GM23338 (cell line): ENCODE measurements at regions not wholly inside any gene's neighbourhood (a gene's known extent, or its start where the extent isn't known, plus 50 kb on each side); places are given as distances from the start of the nearest gene placed in this dataset.

Experiments
- ATAC-seq: fragments of 200-7000 bp; cut with Tn5 transposase; 3 replicates; pipeline ENCODE4 v1.9.1; 2020
- DNase-seq: peaks from one replicate; pipeline ENCODE4 v3.0.0-alpha.2; 2015; ENCODE audit warnings: low spot score
- H2AFZ ChIP-seq: fragments of 200-600 bp; sonication (generic); 2 replicates; pipeline ENCODE4 v1.8.0; 2016; ENCODE audit warnings: antibody characterized with exemption, mild to moderate bottlenecking, moderate library complexity
- H3F3A ChIP-seq: fragments of 200-600 bp; sonication (generic); replicated peaks from 2 replicates; pipeline ENCODE4 v1.8.0; 2017; ENCODE audit warnings: antibody characterized with exemption, mixed run types, low read depth
- H3K27ac ChIP-seq: fragments of 200-600 bp; sonication (generic); 2 replicates; pipeline ENCODE4 v1.6.1; 2016; ENCODE audit warnings: low read depth
- H3K27me3 ChIP-seq: fragments of 200-600 bp; sonication (generic); 2 replicates; pipeline ENCODE4 v1.8.0; 2016; ENCODE audit warnings: mild to moderate bottlenecking, mixed run types, moderate library complexity; ENCODE audit not compliant: insufficient read depth
- H3K36me3 ChIP-seq: fragments of 200-600 bp; sonication (generic); 2 replicates; pipeline ENCODE4 v1.8.0; 2016; ENCODE audit warnings: mild to moderate bottlenecking; ENCODE audit not compliant: insufficient read depth
- H3K4me1 ChIP-seq: fragments of 200-600 bp; sonication (generic); 2 replicates; pipeline ENCODE4 v1.8.0; 2016; ENCODE audit warnings: mild to moderate bottlenecking, moderate library complexity; ENCODE audit not compliant: insufficient read depth
- H3K4me2 ChIP-seq: fragments of 200-600 bp; sonication (generic); 2 replicates; pipeline ENCODE4 v1.7.1; 2017; ENCODE audit warnings: mixed run types
- H3K4me3 ChIP-seq: fragments of 200-600 bp; sonication (generic); 2 replicates; pipeline ENCODE4 v1.6.1; 2016; ENCODE audit warnings: mixed run types
- H3K79me2 ChIP-seq: fragments of 200-600 bp; sonication (generic); replicated peaks from 2 replicates; pipeline ENCODE4 v1.8.0; 2017; ENCODE audit warnings: mild to moderate bottlenecking; ENCODE audit not compliant: insufficient read depth
- H3K9me2 ChIP-seq: fragments of 200-600 bp; sonication (generic); 2 replicates; pipeline ENCODE4 v1.8.0; 2017; ENCODE audit not compliant: insufficient read depth
- H4K20me1 ChIP-seq: fragments of 200-600 bp; sonication (generic); replicated peaks from 2 replicates; pipeline ENCODE4 v1.8.0; 2017; ENCODE audit warnings: mild to moderate bottlenecking; ENCODE audit not compliant: insufficient read depth
- H3K27ac Mint-ChIP-seq: 2 replicates; pipeline ENCODE4 v1.8.0; 2020; ENCODE audit warnings: inconsistent platforms, mild to moderate bottlenecking, moderate library complexity, mixed read lengths
- H3K27me3 Mint-ChIP-seq: 3 replicates; pipeline ENCODE4 v1.8.0; 2022; ENCODE audit warnings: low read depth, mild to moderate bottlenecking, moderate library complexity, mixed read lengths, inconsistent platforms; ENCODE audit not compliant: insufficient read depth, poor library complexity
- H3K36me3 Mint-ChIP-seq: 3 replicates; pipeline ENCODE4 v1.8.0; 2021; ENCODE audit warnings: low read depth, mild to moderate bottlenecking, inconsistent platforms, moderate library complexity, mixed read lengths
- H3K4me1 Mint-ChIP-seq: 3 replicates; pipeline ENCODE4 v1.8.0; 2020; ENCODE audit warnings: mild to moderate bottlenecking, inconsistent platforms, mixed read lengths
- H3K4me3 Mint-ChIP-seq: 3 replicates; pipeline ENCODE4 v1.8.0; 2021; ENCODE audit warnings: moderate library complexity, mild to moderate bottlenecking, inconsistent platforms, mixed read lengths
- H3K9me3 Mint-ChIP-seq: 3 replicates; pipeline ENCODE4 v1.8.0; 2020; ENCODE audit warnings: moderate library complexity, mild to moderate bottlenecking, inconsistent platforms, mixed read lengths
- EZH2 ChIP-seq: fragments of 200-600 bp; sonication (generic); IDR thresholded peaks from one replicate; pipeline ENCODE4 v1.8.0; 2017; ENCODE audit warnings: antibody characterized with exemption, mild to moderate bottlenecking, low read depth; ENCODE audit not compliant: unreplicated experiment
- POLR2AphosphoS5 ChIP-seq: IDR thresholded peaks from 2 replicates; pipeline ENCODE4 v1.6.1; 2016; ENCODE audit warnings: antibody characterized with exemption, low read depth
- TF ChIP-seq, protein P1 (sequence below): fragments of 250-450 bp; sonication (Bioruptor Pico); IDR thresholded peaks from 2 replicates; pipeline ENCODE4 v1.5.0; 2020; ENCODE audit warnings: mild to moderate bottlenecking, moderate library complexity
- TF ChIP-seq, protein P2 (sequence below), 2 experiments: fragments of 200-600 bp in 1 of 2; sonication (generic) in 1 of 2; conservative IDR thresholded peaks; 2 replicates each; pipeline versions ENCODE4 v1.5.1 to v1.6.1; 2016 to 2017; ENCODE audit warnings: antibody characterized with exemption in 2 of 2, low read depth in 2 of 2, mild to moderate bottlenecking in 2 of 2, moderate library complexity in 1 of 2

DNA sequence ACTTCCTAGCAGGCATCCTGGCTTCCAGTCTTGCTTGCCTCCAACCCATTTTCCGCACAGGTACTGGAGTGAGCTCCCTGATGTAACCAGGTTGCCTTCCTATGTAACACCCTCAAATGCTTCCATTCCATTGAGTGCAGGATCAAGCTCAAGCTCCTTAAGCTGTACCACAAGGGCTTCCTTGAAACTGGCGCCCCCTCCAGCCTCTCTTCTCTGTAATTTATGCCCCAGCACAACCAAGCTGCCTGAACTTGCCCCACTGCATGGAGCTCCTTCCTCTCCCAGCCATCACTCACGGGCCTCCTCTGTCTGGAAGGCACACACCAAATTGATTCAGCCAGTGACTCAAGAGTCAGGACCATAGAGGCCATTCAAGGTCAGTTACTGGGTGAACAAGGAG is 234.8 kb upstream of the RPL38 start:
- DNase-seq (peak; percentile 26), ATAC-seq (peak; percentile 68)
- H3K27me3 ChIP-seq = no peaks in the 10 kb centered on the region
- no peak overlapping the region for H3K4me3 ChIP-seq
- no peak overlapping the region for H3K4me3 Mint-ChIP-seq
- no peaks in the 10 kb centered on the region for H3K4me1 ChIP-seq
- H3K4me1 Mint-ChIP-seq = no peaks in the 10 kb centered on the region
- no peaks in the 10 kb centered on the region for H4K20me1 ChIP-seq
- no peaks in the 10 kb centered on the region for H3K79me2 ChIP-seq
- H3K27me3 Mint-ChIP-seq = no peaks in the 10 kb centered on the region
- H3K36me3 Mint-ChIP-seq = no peaks in the 10 kb centered on the region; the same call in 1 of the 3 replicates
- H3K9me2 ChIP-seq = no peaks in the 10 kb centered on the region
- no peaks in the 10 kb centered on the region for H3K36me3 ChIP-seq
- H3F3A ChIP-seq = no peaks in the 10 kb centered on the region
- H3K27ac ChIP-seq = no peak overlapping the region
- no peak overlapping the region for H3K27ac Mint-ChIP-seq
- no peak for TF ChIP-seq POLR2AphosphoS5
- TF ChIP-seq, protein P1, sequence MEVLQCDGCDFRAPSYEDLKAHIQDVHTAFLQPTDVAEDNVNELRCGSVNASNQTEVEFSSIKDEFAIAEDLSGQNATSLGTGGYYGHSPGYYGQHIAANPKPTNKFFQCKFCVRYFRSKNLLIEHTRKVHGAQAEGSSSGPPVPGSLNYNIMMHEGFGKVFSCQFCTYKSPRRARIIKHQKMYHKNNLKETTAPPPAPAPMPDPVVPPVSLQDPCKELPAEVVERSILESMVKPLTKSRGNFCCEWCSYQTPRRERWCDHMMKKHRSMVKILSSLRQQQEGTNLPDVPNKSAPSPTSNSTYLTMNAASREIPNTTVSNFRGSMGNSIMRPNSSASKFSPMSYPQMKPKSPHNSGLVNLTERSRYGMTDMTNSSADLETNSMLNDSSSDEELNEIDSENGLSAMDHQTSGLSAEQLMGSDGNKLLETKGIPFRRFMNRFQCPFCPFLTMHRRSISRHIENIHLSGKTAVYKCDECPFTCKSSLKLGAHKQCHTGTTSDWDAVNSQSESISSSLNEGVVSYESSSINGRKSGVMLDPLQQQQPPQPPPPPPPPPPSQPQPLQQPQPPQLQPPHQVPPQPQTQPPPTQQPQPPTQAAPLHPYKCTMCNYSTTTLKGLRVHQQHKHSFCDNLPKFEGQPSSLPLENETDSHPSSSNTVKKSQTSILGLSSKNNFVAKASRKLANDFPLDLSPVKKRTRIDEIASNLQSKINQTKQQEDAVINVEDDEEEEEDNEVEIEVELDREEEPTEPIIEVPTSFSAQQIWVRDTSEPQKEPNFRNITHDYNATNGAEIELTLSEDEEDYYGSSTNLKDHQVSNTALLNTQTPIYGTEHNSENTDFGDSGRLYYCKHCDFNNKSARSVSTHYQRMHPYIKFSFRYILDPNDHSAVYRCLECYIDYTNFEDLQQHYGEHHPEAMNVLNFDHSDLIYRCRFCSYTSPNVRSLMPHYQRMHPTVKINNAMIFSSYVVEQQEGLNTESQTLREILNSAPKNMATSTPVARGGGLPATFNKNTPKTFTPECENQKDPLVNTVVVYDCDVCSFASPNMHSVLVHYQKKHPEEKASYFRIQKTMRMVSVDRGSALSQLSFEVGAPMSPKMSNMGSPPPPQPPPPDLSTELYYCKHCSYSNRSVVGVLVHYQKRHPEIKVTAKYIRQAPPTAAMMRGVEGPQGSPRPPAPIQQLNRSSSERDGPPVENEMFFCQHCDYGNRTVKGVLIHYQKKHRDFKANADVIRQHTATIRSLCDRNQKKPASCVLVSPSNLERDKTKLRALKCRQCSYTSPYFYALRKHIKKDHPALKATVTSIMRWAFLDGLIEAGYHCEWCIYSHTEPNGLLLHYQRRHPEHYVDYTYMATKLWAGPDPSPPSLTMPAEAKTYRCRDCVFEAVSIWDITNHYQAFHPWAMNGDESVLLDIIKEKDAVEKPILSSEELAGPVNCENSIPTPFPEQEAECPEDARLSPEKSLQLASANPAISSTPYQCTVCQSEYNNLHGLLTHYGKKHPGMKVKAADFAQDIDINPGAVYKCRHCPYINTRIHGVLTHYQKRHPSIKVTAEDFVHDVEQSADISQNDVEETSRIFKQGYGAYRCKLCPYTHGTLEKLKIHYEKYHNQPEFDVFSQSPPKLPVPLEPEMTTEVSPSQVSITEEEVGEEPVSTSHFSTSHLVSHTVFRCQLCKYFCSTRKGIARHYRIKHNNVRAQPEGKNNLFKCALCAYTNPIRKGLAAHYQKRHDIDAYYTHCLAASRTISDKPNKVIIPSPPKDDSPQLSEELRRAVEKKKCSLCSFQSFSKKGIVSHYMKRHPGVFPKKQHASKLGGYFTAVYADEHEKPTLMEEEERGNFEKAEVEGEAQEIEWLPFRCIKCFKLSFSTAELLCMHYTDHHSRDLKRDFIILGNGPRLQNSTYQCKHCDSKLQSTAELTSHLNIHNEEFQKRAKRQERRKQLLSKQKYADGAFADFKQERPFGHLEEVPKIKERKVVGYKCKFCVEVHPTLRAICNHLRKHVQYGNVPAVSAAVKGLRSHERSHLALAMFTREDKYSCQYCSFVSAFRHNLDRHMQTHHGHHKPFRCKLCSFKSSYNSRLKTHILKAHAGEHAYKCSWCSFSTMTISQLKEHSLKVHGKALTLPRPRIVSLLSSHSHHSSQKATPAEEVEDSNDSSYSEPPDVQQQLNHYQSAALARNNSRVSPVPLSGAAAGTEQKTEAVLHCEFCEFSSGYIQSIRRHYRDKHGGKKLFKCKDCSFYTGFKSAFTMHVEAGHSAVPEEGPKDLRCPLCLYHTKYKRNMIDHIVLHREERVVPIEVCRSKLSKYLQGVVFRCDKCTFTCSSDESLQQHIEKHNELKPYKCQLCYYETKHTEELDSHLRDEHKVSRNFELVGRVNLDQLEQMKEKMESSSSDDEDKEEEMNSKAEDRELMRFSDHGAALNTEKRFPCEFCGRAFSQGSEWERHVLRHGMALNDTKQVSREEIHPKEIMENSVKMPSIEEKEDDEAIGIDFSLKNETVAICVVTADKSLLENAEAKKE (CRISPR knock-in tag) = no peak
- no peak for TF ChIP-seq EZH2
- TF ChIP-seq, protein P2, sequence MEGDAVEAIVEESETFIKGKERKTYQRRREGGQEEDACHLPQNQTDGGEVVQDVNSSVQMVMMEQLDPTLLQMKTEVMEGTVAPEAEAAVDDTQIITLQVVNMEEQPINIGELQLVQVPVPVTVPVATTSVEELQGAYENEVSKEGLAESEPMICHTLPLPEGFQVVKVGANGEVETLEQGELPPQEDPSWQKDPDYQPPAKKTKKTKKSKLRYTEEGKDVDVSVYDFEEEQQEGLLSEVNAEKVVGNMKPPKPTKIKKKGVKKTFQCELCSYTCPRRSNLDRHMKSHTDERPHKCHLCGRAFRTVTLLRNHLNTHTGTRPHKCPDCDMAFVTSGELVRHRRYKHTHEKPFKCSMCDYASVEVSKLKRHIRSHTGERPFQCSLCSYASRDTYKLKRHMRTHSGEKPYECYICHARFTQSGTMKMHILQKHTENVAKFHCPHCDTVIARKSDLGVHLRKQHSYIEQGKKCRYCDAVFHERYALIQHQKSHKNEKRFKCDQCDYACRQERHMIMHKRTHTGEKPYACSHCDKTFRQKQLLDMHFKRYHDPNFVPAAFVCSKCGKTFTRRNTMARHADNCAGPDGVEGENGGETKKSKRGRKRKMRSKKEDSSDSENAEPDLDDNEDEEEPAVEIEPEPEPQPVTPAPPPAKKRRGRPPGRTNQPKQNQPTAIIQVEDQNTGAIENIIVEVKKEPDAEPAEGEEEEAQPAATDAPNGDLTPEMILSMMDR (conservative IDR thresholded peaks at IDR 0.05; ENCODE audit: low read depth in 2 of 2) = peak in 1 of 2 experiments; percentile 50; a peak in 3 of 4 replicates
- no peak overlapping the region for H3K4me2 ChIP-seq
- H2AFZ ChIP-seq = no peak overlapping the region
- peaks cover 5% of the 10 kb centered on the region; the same call in 2 of the 3 replicates for H3K9me3 Mint-ChIP-seq
